ENCODE measurements at regions not wholly inside any gene's neighbourhood (a gene's known extent, or its start where the extent isn't known, plus 50 kb on each side); places are given as distances from the start of the nearest gene placed in this dataset.

- TF ChIP-seq YY1 (tag by site-specific recombination; IDR thresholded peaks at IDR 0.05) (no peak), ZBTB6 (tag by site-specific recombination; IDR thresholded peaks at IDR 0.05) (no peak), ZNF2 (tag by site-specific recombination; IDR thresholded peaks at IDR 0.05) (no peak), ZNF843 (tag by site-specific recombination; IDR thresholded peaks at IDR 0.05) (no peak), ZNF488 (tag by site-specific recombination; IDR thresholded peaks at IDR 0.05) (no peak), ZNF292 (tag by site-specific recombination; IDR thresholded peaks at IDR 0.05; ENCODE audit: borderline replicate concordance, low read depth) (no peak), KLF1 (tag by site-specific recombination; IDR thresholded peaks at IDR 0.05) (no peak), ZNF24 (tag by site-specific recombination; IDR thresholded peaks at IDR 0.05) (no peak), ZBTB26 (tag by site-specific recombination; optimal IDR thresholded peaks at IDR 0.05) (no peak)
Measured at GRCh38 chr3:83890039-83890762, 1068.6 kb upstream of the CADM2 start (continued).

- no peak for TF ChIP-seq ZNF202 (tag by site-specific recombination; IDR thresholded peaks at IDR 0.05; ENCODE audit: borderline replicate concordance)
- no peak for TF ChIP-seq ZSCAN30 (tag by site-specific recombination; IDR thresholded peaks at IDR 0.05)
- no peak for TF ChIP-seq GLI2 (tag by site-specific recombination; IDR thresholded peaks at IDR 0.05; ENCODE audit: borderline replicate concordance, low read depth)
- no peak for TF ChIP-seq PRDM10 (tag by site-specific recombination; IDR thresholded peaks at IDR 0.05)
- no peak for TF ChIP-seq ZBTB26 (tag by site-specific recombination; optimal IDR thresholded peaks at IDR 0.05)
- no peak for TF ChIP-seq ZNF433 (tag by site-specific recombination; IDR thresholded peaks at IDR 0.05; ENCODE audit: low read depth)
- TF ChIP-seq ZBTB20 (tag by site-specific recombination; IDR thresholded peaks at IDR 0.05), result no peak
- no peak for TF ChIP-seq KLF10 (tag by site-specific recombination; IDR thresholded peaks at IDR 0.05)
- TF ChIP-seq ZNF704 (tag by site-specific recombination; IDR thresholded peaks at IDR 0.05), result no peak
- no peaks in the 10 kb centered on the region for H3K9me3 ChIP-seq (ENCODE audit: control insufficient read depth, insufficient read depth, low read depth, low read length)
- H3K27ac ChIP-seq (ENCODE audit: extremely low read depth, low read depth, low read length), result no peak overlapping the region
- no peaks in the 10 kb centered on the region for H3K4me1 ChIP-seq (ENCODE audit: control insufficient read depth, insufficient read depth, low read length)
- ChIA-PET POLR2A (no interaction called here), CTCF (interaction anchor here (0.8 kb wide), 1 partner anchor 35 kb away, joined by 3 read pairs; no protein-coding TSS in a partner anchor)
- H3K4me3 ChIP-seq (ENCODE audit: low read depth, low read length), result no peak overlapping the region
- no peaks in the 10 kb centered on the region for H3K36me3 ChIP-seq (ENCODE audit: control insufficient read depth in 2 of 2, insufficient read depth in 1 of 2, low read length in 2 of 2)
Measured at GRCh38 chr3:83890763-83891135, 1068.0 kb upstream of the CADM2 start.

Data from HEK293 (cell line).